Tibial nerve (tissue), 4 donors: ENCODE measurements at regions not wholly inside any gene's neighbourhood (a gene's known extent, or its start where the extent isn't known, plus 50 kb on each side); places are given as distances from the start of the nearest gene placed in this dataset.
"Not testable (repeated sequence)": the region's sequence is repeated elsewhere in the genome, so short reads cannot be mapped to it uniquely, and the experiment has no call there.

Source experiments
- DNase-seq, 2 donors: peaks; one replicate each; pipeline ENCODE4 v3.0.0-alpha.2; 2019; ENCODE audit warnings: low spot score in 2 of 2
- H3K27ac ChIP-seq, 4 donors: fragments of 200-600 bp; sonication (generic) in 3 of 4; one replicate each; pipeline ENCODE4 v1.5.1; 2017 to 2019; ENCODE audit warnings: mild to moderate bottlenecking in 1 of 4
- H3K27me3 ChIP-seq, 2 donors: fragments of 200-600 bp; sonication (generic) in 1 of 2; one replicate each; pipeline versions ENCODE4 v1.5.1 to v1.6.0; 2017 to 2019
- H3K36me3 ChIP-seq, 3 donors: fragments of 200-600 bp; sonication (generic); one replicate each; pipeline ENCODE4 v1.5.1; 2018 to 2019
- H3K4me1 ChIP-seq, 4 donors: fragments of 200-600 bp; sonication (generic) in 3 of 4; one replicate each; pipeline ENCODE4 v1.5.1; 2017 to 2019
- H3K4me3 ChIP-seq, 4 donors: fragments of 200-600 bp; sonication (generic) in 3 of 4; one replicate each; pipeline ENCODE4 v1.5.1; 2017 to 2019; ENCODE audit warnings: mild to moderate bottlenecking in 1 of 4, moderate library complexity in 1 of 4
- H3K9me3 ChIP-seq, 4 donors: fragments of 200-600 bp; sonication (generic) in 3 of 4; one replicate each; pipeline ENCODE4 v1.5.1; 2017 to 2019
- EP300 ChIP-seq, 2 donors: sonication (generic); formaldehyde crosslinking; IDR thresholded peaks; one replicate each; pipeline ENCODE4 v1.6.1; 2017; ENCODE audit warnings: antibody characterized with exemption in 2 of 2, mild to moderate bottlenecking in 1 of 2
- POLR2A ChIP-seq, 2 donors: fragments of 450-650 bp; IDR thresholded peaks; one replicate each; pipeline ENCODE4 v1.6.1; 2017; ENCODE audit warnings: antibody characterized with exemption in 2 of 2, mild to moderate bottlenecking in 2 of 2, moderate library complexity in 2 of 2
- WGBS, 2 donors: methylation state at CpG; one replicate each; pipeline ENCODE4 v1.1.5; 2018; 5-methylcytosine and 5-hydroxymethylcytosine counted together
- TF ChIP-seq, protein P1 (sequence below), 5 experiments: fragments of 200-600 bp in 3 of 5; fragments of 450-650 bp in 2 of 5; sonication (generic) in 3 of 5; IDR thresholded peaks; one replicate each; pipeline ENCODE4 v1.5.1; 2016 to 2019; ENCODE audit warnings: antibody characterized with exemption in 5 of 5, mild to moderate bottlenecking in 3 of 5, moderate library complexity in 2 of 5

DNA sequence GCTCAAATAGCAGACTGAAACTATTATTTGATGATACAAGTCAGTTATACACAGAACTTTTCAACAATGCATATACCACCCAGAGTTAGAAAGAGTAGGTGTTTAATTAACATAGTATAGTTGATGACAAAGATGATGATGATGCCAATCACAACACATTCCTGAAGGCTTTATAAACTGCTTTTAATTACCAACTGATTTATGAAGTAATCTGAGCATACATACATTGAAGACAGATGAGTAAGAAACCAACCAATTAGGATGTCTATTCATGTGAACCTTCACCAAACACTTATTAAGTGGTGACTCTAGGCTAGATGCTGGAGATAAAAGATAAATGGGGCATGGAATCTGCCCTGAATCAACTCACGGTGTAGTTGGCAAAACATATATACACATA lies 600.9 kb upstream of the FLRT2 start:
- peaks cover 0 to 10% (median 0%) of the 10 kb centered on the region in 4 donors for H3K4me1 ChIP-seq
- 92 to 94% methylated on average over 1 of the region's 1 CpG for WGBS, 2 donors
- H3K27ac ChIP-seq: no peak overlapping the region
- no peaks in the 10 kb centered on the region for H3K9me3 ChIP-seq
- no peak overlapping the region for H3K4me3 ChIP-seq
- no peaks in the 10 kb centered on the region for H3K36me3 ChIP-seq
- no peak for DNase-seq
- TF ChIP-seq EP300 (IDR thresholded peaks at IDR 0.05) (no peak), POLR2A (IDR thresholded peaks at IDR 0.05) (no peak)
- TF ChIP-seq, protein P1, sequence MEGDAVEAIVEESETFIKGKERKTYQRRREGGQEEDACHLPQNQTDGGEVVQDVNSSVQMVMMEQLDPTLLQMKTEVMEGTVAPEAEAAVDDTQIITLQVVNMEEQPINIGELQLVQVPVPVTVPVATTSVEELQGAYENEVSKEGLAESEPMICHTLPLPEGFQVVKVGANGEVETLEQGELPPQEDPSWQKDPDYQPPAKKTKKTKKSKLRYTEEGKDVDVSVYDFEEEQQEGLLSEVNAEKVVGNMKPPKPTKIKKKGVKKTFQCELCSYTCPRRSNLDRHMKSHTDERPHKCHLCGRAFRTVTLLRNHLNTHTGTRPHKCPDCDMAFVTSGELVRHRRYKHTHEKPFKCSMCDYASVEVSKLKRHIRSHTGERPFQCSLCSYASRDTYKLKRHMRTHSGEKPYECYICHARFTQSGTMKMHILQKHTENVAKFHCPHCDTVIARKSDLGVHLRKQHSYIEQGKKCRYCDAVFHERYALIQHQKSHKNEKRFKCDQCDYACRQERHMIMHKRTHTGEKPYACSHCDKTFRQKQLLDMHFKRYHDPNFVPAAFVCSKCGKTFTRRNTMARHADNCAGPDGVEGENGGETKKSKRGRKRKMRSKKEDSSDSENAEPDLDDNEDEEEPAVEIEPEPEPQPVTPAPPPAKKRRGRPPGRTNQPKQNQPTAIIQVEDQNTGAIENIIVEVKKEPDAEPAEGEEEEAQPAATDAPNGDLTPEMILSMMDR (IDR thresholded peaks at IDR 0.05): no peak
- no peaks in the 10 kb centered on the region for H3K27me3 ChIP-seq

DNA sequence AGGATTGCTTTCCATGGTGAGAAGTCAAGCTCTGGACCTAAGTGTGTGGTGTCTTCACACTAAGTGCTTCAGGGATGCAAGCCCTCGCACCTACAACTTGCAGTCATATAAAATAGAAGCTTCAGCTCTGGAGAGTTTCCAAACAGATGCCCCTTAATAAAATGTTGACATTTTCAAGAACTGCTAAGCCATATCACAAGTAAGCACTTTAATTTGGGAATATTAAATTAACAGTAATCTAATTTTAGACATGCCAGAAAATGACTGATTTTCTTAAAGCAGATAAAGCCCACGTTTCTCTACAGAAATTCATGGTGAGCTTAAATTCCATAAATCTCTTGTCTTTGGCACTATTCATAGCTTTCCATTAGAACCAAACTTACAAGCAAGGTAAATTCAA lies 600.1 kb upstream of the FLRT2 start:
- H3K4me3 ChIP-seq: no peak overlapping the region
- H3K4me1 ChIP-seq: peaks cover 0 to 10% (median 0%) of the 10 kb centered on the region in 4 donors
- no peak for DNase-seq
- no peak overlapping the region for H3K27ac ChIP-seq
- no peaks in the 10 kb centered on the region for H3K9me3 ChIP-seq
- TF ChIP-seq EP300 (IDR thresholded peaks at IDR 0.05) (no peak), POLR2A (IDR thresholded peaks at IDR 0.05) (no peak)
- TF ChIP-seq, protein P1 (IDR thresholded peaks at IDR 0.05): no peak
- H3K27me3 ChIP-seq: no peaks in the 10 kb centered on the region
- H3K36me3 ChIP-seq: no peaks in the 10 kb centered on the region
- 82 to 91% methylated on average over 2 of the region's 2 CpGs for WGBS, 2 donors

DNA sequence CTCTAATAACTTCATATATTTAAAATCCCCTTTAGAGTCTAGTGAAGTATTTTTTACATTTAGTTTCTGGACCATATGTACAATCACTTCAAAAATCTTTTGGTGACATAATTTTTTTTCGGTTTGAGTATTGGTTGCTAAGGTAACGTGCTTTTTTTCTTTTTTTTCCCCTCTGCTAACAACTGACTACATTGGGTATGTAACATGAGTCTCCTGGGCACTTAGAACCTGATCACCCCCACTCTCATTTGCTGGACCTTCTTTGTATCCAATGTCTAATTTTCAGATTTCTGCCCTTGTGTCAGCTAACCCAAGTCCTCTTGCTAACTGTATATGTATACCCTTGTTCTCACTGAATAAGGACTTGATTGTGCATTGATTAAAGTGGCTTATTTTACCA lies 592.9 kb upstream of the FLRT2 start:
- no peak overlapping the region for H3K27ac ChIP-seq
- no peaks in the 10 kb centered on the region for H3K36me3 ChIP-seq
- TF ChIP-seq POLR2A (IDR thresholded peaks at IDR 0.05) (no peak), EP300 (IDR thresholded peaks at IDR 0.05) (no peak)
- TF ChIP-seq, protein P1 (IDR thresholded peaks at IDR 0.05): no peak
- WGBS, 2 donors: 59 to 76% methylated on average over 2 of the region's 2 CpGs
- H3K4me3 ChIP-seq: no peak overlapping the region
- no peaks in the 10 kb centered on the region for H3K4me1 ChIP-seq
- no peaks in the 10 kb centered on the region for H3K9me3 ChIP-seq
- no peaks in the 10 kb centered on the region for H3K27me3 ChIP-seq
- DNase-seq: no peak

DNA sequence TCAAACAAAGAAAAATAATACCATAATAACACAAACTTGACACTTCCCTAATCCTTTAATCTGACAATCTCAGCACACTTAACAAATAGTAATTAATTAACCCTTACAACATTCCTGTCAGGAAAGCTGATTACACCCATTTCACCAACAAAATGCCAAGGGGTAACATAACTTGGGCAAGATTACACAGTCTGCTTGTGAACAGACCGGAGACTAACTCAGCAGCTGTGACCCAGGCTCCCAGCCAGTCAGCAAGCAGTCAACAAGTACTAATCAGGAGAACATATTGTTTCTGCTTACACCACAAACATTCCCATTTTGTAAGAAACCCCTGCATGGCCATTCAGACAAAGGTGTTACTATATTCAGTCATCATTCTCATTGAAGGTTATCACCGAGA lies 592.5 kb upstream of the FLRT2 start:
- H3K27ac ChIP-seq: no peak overlapping the region
- H3K36me3 ChIP-seq: no peaks in the 10 kb centered on the region
- TF ChIP-seq POLR2A (IDR thresholded peaks at IDR 0.05): no peak
- no peak for TF ChIP-seq EP300 (IDR thresholded peaks at IDR 0.05)
- TF ChIP-seq, protein P1 (IDR thresholded peaks at IDR 0.05): no peak
- H3K9me3 ChIP-seq: no peaks in the 10 kb centered on the region
- H3K27me3 ChIP-seq: no peaks in the 10 kb centered on the region
- H3K4me3 ChIP-seq: no peak overlapping the region
- WGBS, 2 donors: 55 to 72% methylated on average over 2 of the region's 2 CpGs
- no peaks in the 10 kb centered on the region for H3K4me1 ChIP-seq
- DNase-seq: no peak

DNA sequence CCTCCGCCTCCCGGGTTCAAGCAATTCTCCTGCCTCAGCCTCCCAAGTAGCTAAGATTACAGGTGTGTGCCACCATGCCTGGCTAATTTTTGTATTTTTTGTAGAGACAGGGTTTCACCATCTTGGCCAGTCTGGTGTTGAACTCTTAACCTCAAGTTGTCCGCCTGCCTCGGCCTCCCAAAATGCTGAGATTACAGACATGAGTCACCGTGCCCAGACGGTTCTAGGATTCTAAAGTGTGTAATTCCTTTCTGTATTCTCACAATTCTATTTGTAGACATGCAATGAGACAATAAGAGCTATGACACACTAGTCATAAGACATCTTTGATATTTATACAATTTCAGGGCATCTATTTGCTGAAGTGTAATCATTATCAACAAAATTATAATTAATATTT lies 585.0 kb upstream of the FLRT2 start:
- H3K4me3 ChIP-seq, H3K36me3 ChIP-seq, DNase-seq, H3K27me3 ChIP-seq, H3K27ac ChIP-seq, H3K9me3 ChIP-seq, H3K4me1 ChIP-seq: not testable (repeated sequence)
- WGBS, 2 donors: 88 to 94% methylated on average over 6 of the region's 6 CpGs

DNA sequence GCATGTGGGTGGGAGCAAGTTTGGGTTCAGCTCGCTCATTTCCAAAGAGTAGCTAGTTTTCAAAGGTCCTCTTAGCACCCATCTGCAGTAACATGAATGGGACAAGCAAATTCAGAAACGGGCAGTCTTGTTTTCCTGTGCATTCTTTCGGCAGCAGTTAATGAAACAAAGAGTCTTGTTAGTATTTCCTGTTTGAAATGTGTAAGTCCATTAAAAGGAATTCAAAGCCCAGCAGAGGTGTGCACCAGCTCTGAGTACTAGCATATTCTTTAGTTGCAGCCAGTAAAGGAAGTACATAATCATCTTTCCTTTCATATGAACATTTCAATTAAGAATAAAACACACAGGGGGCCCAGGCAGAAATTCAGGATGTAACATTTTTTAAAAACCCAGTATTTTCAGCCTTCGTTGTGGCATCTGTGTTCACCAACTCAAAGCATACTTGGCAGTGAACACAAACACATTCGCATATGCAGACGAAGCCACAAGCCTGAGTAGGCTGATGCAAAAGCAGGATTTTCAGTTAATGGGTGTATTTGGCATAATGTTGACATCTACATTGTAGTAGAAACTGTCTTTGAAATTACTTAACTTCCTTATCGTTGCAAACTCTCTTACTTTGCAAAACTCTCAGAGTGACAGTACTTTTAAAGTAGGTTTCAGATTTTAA lies 570.0 kb upstream of the FLRT2 start:
- H3K27me3 ChIP-seq: no peaks in the 10 kb centered on the region
- no peak overlapping the region for H3K4me3 ChIP-seq
- H3K4me1 ChIP-seq: peaks cover 0 to 21% (median 0%) of the 10 kb centered on the region in 4 donors
- TF ChIP-seq POLR2A (IDR thresholded peaks at IDR 0.05) (no peak), EP300 (IDR thresholded peaks at IDR 0.05) (no peak)
- TF ChIP-seq, protein P1 (IDR thresholded peaks at IDR 0.05): no peak
- no peak overlapping the region for H3K27ac ChIP-seq
- DNase-seq: no peak
- peaks cover 0 to 4% (median 0%) of the 10 kb centered on the region in 4 donors for H3K9me3 ChIP-seq
- WGBS, 2 donors: 50 to 54% methylated on average over 7 of the region's 7 CpGs
- H3K36me3 ChIP-seq: no peaks in the 10 kb centered on the region
